K562 (cell line): ENCODE measurements at regions not wholly inside any gene's neighbourhood (a gene's known extent, or its start where the extent isn't known, plus 50 kb on each side); places are given as distances from the start of the nearest gene placed in this dataset.

Source experiments
- ATAC-seq: fragments of 200-7000 bp; cut with Tn5 transposase; 3 replicates; pipeline ENCODE4 v1.9.1; 2020; ENCODE audit warnings: moderate library complexity
- BruUV-seq: library from RNA; stranded (reverse); fragments of 400-500 nt; replicated peaks from 2 replicates; lab custom pipeline; 2021; lab: Mats Ljungman, UMichigan
- CTCF ChIA-PET: fragments of 300-600 bp; formaldehyde crosslinking; extraction: SDS; loops from one replicate; lab custom pipeline; 2021; ENCODE audit warnings: low intra/inter-chr PET ratio; lab: Yijun Ruan, JAX
- POLR2A ChIA-PET: fragments of 300-600, 350-650 bp; sonication (Branson Sonifier 250); formaldehyde crosslinking; extraction: SDS; loops from one replicate; lab custom pipeline; 2021; ENCODE audit warnings: antibody characterized with exemption, inconsistent platforms; lab: Yijun Ruan, JAX
- DNase-seq, 4 experiments: peaks; one replicate each; pipeline versions ENCODE4 v3.0.0 to v3.0.0-alpha.2; 2011 to 2018; ENCODE audit warnings: low spot score in 3 of 4, mixed read lengths in 3 of 4; ENCODE audit errors: extremely low read depth in 1 of 4
- FAIRE-seq: peaks from 2 replicates; lab custom pipeline; 2011; peaks lifted over from hg19 to GRCh38; lab: Jason Lieb, UNC
- H2AFZ ChIP-seq: 2 replicates; pipeline ENCODE4 v1.6.0; 2011; ENCODE audit warnings: low read depth, low read length, control low read depth, inconsistent platforms
- H3K27ac ChIP-seq: fragments of 200-600 bp; 3 replicates; pipeline ENCODE4 v1.8.0; 2011; ENCODE audit warnings: low read depth, mild to moderate bottlenecking, control low read depth, inconsistent platforms, low read length, moderate library complexity, mixed read lengths; ENCODE audit errors: extremely low read depth
- H3K27me3 ChIP-seq, 2 experiments: fragments of 300-600 bp in 1 of 2; 2 replicates in 1 of 2; 3 replicates in 1 of 2; pipeline versions ENCODE4 v1.6.0 to v1.8.0; 2011; ENCODE audit warnings: inconsistent platforms in 2 of 2, low read length in 2 of 2, mild to moderate bottlenecking in 1 of 2, mixed read lengths in 1 of 2, moderate library complexity in 1 of 2; ENCODE audit not compliant: control insufficient read depth in 2 of 2, insufficient read depth in 2 of 2
- H3K36me3 ChIP-seq: fragments of 300-600 bp; 3 replicates; pipeline ENCODE4 v1.8.0; 2011; ENCODE audit warnings: mild to moderate bottlenecking, low read length, inconsistent platforms; ENCODE audit not compliant: control insufficient read depth, insufficient read depth
- H3K4me1 ChIP-seq, 2 experiments: fragments of 200-600 bp in 1 of 2; replicated peaks in 1 of 2; 2 replicates in 1 of 2; 3 replicates in 1 of 2; pipeline versions ENCODE4 v1.5.1 to v1.8.0; 2011; ENCODE audit warnings: inconsistent platforms in 2 of 2, low read length in 2 of 2, mild to moderate bottlenecking in 1 of 2, mixed read lengths in 1 of 2, moderate library complexity in 1 of 2; ENCODE audit not compliant: control insufficient read depth in 2 of 2, insufficient read depth in 2 of 2
- H3K4me2 ChIP-seq: 2 replicates; pipeline ENCODE4 v1.6.1; 2011; ENCODE audit warnings: low read length, control low read depth, inconsistent platforms, mixed read lengths; ENCODE audit not compliant: insufficient read depth
- H3K4me3 ChIP-seq: fragments of 200-600 bp; sonication (generic), shearing (Covaris generic); 2 replicates; pipeline ENCODE4 v1.5.1; 2016; ENCODE audit warnings: control low read depth, inconsistent platforms
- H3K79me2 ChIP-seq: fragments of 200-600 bp; 3 replicates; pipeline ENCODE4 v1.8.0; 2011; ENCODE audit warnings: low read length, inconsistent platforms; ENCODE audit not compliant: control insufficient read depth, insufficient read depth
- H3K9ac ChIP-seq, 2 experiments: 2 replicates each; pipeline versions ENCODE4 v1.6.0 to v1.6.1; 2011; ENCODE audit warnings: low read depth in 2 of 2, low read length in 2 of 2, control low read depth in 1 of 2, inconsistent platforms in 1 of 2, mild to moderate bottlenecking in 1 of 2, mixed read lengths in 1 of 2; ENCODE audit not compliant: insufficient read depth in 1 of 2
- H3K9me1 ChIP-seq: one replicate; pipeline ENCODE4 v1.6.0; 2011; ENCODE audit warnings: inconsistent platforms, mild to moderate bottlenecking, low read length, moderate library complexity; ENCODE audit not compliant: control insufficient read depth, insufficient read depth
- H3K9me3 ChIP-seq: replicated peaks from 2 replicates; pipeline ENCODE4 v1.5.1; 2011; ENCODE audit warnings: low read depth, low read length, inconsistent platforms; ENCODE audit not compliant: control insufficient read depth, insufficient read depth
- H4K20me1 ChIP-seq: replicated peaks from 2 replicates; pipeline ENCODE4 v1.6.1; 2011; ENCODE audit warnings: low read length, inconsistent platforms, mixed read lengths; ENCODE audit not compliant: control insufficient read depth, insufficient read depth
- BRF1 ChIP-seq: IDR thresholded peaks from 3 replicates; pipeline ENCODE4 v1.6.1; 2011; ENCODE audit warnings: borderline replicate concordance, mild to moderate bottlenecking; ENCODE audit not compliant: insufficient read length; ENCODE audit errors: extremely low read depth
- HMBOX1 ChIP-seq: sonication (generic); IDR thresholded peaks from 2 replicates; pipeline ENCODE4 v1.6.1; 2016
- HMGN3 ChIP-seq: IDR thresholded peaks from 2 replicates; pipeline ENCODE4 v1.6.1; 2011; ENCODE audit warnings: borderline replicate concordance, low read depth, mild to moderate bottlenecking, mixed read lengths, low read length; ENCODE audit not compliant: insufficient read length; ENCODE audit errors: extremely low read depth
- KDM4B ChIP-seq, 2 experiments: fragments of 450-650 bp in 1 of 2; sonication (generic) in 1 of 2; IDR thresholded peaks; 2 replicates each; pipeline ENCODE4 v1.6.1; 2016 to 2017; ENCODE audit warnings: borderline replicate concordance in 2 of 2, antibody characterized with exemption in 1 of 2, low read depth in 1 of 2, mild to moderate bottlenecking in 1 of 2
- MAFF ChIP-seq: IDR thresholded peaks from 2 replicates; pipeline ENCODE4 v1.6.1; 2012; ENCODE audit warnings: low read length, improper control_type of control experiment
- SREBF2 ChIP-seq: sonication (generic); formaldehyde crosslinking; IDR thresholded peaks from 2 replicates; pipeline ENCODE4 v1.4.0; 2020; ENCODE audit warnings: mild to moderate bottlenecking, missing genetic modification reagents
- ZBED1 ChIP-seq: IDR thresholded peaks from 2 replicates; pipeline ENCODE4 v1.6.1; 2014
- ZNF407 ChIP-seq: fragments of 450-650 bp; IDR thresholded peaks from 2 replicates; pipeline ENCODE4 v1.6.1; 2016; ENCODE audit warnings: low read depth
- WGBS: fragments of 100-300 bp; shearing (Covaris generic); methylation state at CpG from one replicate; pipeline ENCODE4 v1.1.6; 2016; ENCODE audit warnings: low coverage, mixed read lengths; ENCODE audit not compliant: insufficient coverage; ENCODE audit errors: missing lambda C conversion rate; 5-methylcytosine and 5-hydroxymethylcytosine counted together
- in situ Hi-C: fragments of 300-500 bp; cut with MboI; formaldehyde crosslinking; loops from 4 replicates; pipeline ENCODE4 v1.15.0; 2018; ENCODE audit warnings: inconsistent platforms, mixed read lengths
- intact Hi-C: fragments of 100-400 bp; cut with micrococcal nuclease; formaldehyde crosslinking; loops from 2 replicates; pipeline ENCODE4 v1.14.2; 2022

- TF ChIP-seq HMGN3, result no peak
- no peak for TF ChIP-seq HMBOX1
- TF ChIP-seq ZBED1, result no peak
Observed at GRCh38 chr16:62272035-62272434, 235.8 kb upstream of the CDH8 start (continued).

- intact Hi-C loops, result no loop called here
- DNase-seq (no peak), ATAC-seq (no peak), FAIRE-seq (no peak)
- Histone ChIP-seq H3K4me1 (no peaks in the 10 kb centered on the region), H3K9ac (no peak overlapping the region), H2AFZ (no peak overlapping the region), H3K9me1 (no peaks in the 10 kb centered on the region), H4K20me1 (no peaks in the 10 kb centered on the region), H3K79me2 (no peaks in the 10 kb centered on the region), H3K36me3 (no peaks in the 10 kb centered on the region), H3K27ac (no peak overlapping the region), H3K4me3 (no peak overlapping the region), H3K4me2 (no peak overlapping the region), H3K27me3 (no peaks in the 10 kb centered on the region), H3K9me3 (no peaks in the 10 kb centered on the region)
- ChIA-PET CTCF (no interaction called here), POLR2A (no interaction called here)
- in situ Hi-C loops, result no loop called here
- no TSS peak for BruUV-seq
- WGBS, result 2% methylated on average over 3 of the region's 3 CpGs
- TF ChIP-seq ZNF407, result no peak
- TF ChIP-seq MAFF, result 0 out of 2 replicates have a peak, but pooled peaks have one; percentile 8
- no peak for TF ChIP-seq KDM4B (IDR thresholded peaks at IDR 0.05; ENCODE audit: borderline replicate concordance in 2 of 2, low read depth in 1 of 2)
- TF ChIP-seq SREBF2 (CRISPR knock-in tag), result no peak
- TF ChIP-seq BRF1, result no peak
Observed at GRCh38 chr16:62261760-62262159, 225.5 kb upstream of the CDH8 start.
